ENCODE measurements at regions not wholly inside any gene's neighbourhood (a gene's known extent, or its start where the extent isn't known, plus 50 kb on each side); places are given as distances from the start of the nearest gene placed in this dataset.

GRCh38 chr7:115883629-115884028 lies 146.9 kb downstream of the TFEC start:
- no peak for DNase-seq (ENCODE audit: low spot score)

GRCh38 chr7:115881476-115881875 lies 149.1 kb downstream of the TFEC start:
- no peak for DNase-seq (ENCODE audit: low spot score)

GRCh38 chr7:115879171-115879570 lies 151.4 kb downstream of the TFEC start:
- no peak for DNase-seq (ENCODE audit: low spot score)

GRCh38 chr7:115869801-115870200 lies 160.8 kb downstream of the TFEC start:
- DNase-seq (ENCODE audit: low spot score): no peak

GRCh38 chr7:115869190-115869589 lies 161.4 kb downstream of the TFEC start:
- DNase-seq (ENCODE audit: low spot score): no peak

- no peak for DNase-seq (ENCODE audit: low spot score)
Measured at GRCh38 chr7:115868369-115868768, 162.2 kb downstream of the TFEC start.

- DNase-seq (ENCODE audit: low spot score): peak; percentile 21
Measured at GRCh38 chr7:115864082-115864481, 166.5 kb downstream of the TFEC start.

GRCh38 chr7:115851291-115851690 lies 179.3 kb downstream of the TFEC start:
- peak; percentile 65 for DNase-seq (ENCODE audit: low spot score)

GRCh38 chr7:115850774-115851173 lies 179.8 kb downstream of the TFEC start:
- DNase-seq (ENCODE audit: low spot score): no peak

GRCh38 chr7:115844857-115845256 lies 185.7 kb downstream of the TFEC start:
- DNase-seq (ENCODE audit: low spot score): no peak

- DNase-seq (ENCODE audit: low spot score): no peak
Measured at GRCh38 chr7:115840702-115841101, 189.9 kb downstream of the TFEC start.

- DNase-seq (ENCODE audit: low spot score): no peak
Measured at GRCh38 chr7:115838829-115839228, 191.7 kb downstream of the TFEC start.

- DNase-seq (ENCODE audit: low spot score): no peak
Measured at GRCh38 chr7:115831371-115831770, 199.2 kb downstream of the TFEC start.

GRCh38 chr7:115827305-115828045 lies 203.1 kb downstream of the TFEC start:
- no peak for DNase-seq (ENCODE audit: low spot score)

GRCh38 chr7:115825456-115826115 lies 205.0 kb downstream of the TFEC start:
- no peak for DNase-seq (ENCODE audit: low spot score)

- no peak for DNase-seq (ENCODE audit: low spot score)
Measured at GRCh38 chr7:115822801-115823200, 207.8 kb downstream of the TFEC start.

- no peak for DNase-seq (ENCODE audit: low spot score)
Measured at GRCh38 chr7:115822380-115822779, 208.2 kb downstream of the TFEC start.

- DNase-seq (ENCODE audit: low spot score): no peak
Measured at GRCh38 chr7:115816318-115816974, 214.1 kb downstream of the TFEC start.

- DNase-seq (ENCODE audit: low spot score): no peak
Measured at GRCh38 chr7:115812794-115813193, 217.8 kb downstream of the TFEC start.

- no peak for DNase-seq (ENCODE audit: low spot score)
Measured at GRCh38 chr7:115805458-115805857, 225.1 kb downstream of the TFEC start.

GRCh38 chr7:115802415-115802814 lies 228.1 kb downstream of the TFEC start:
- no peak for DNase-seq (ENCODE audit: low spot score)

GRCh38 chr7:115799430-115799829 lies 231.1 kb downstream of the TFEC start:
- no peak for DNase-seq (ENCODE audit: low spot score)
